IMR-90 (cell line): ENCODE measurements at regions not wholly inside any gene's neighbourhood (a gene's known extent, or its start where the extent isn't known, plus 50 kb on each side); places are given as distances from the start of the nearest gene placed in this dataset.

ENCODE experiments used
- ATAC-seq: fragments of 200-7000 bp; cut with Tn5 transposase; 2 replicates; pipeline ENCODE4 v1.9.1; 2020; ENCODE audit warnings: low read depth, mild to moderate bottlenecking, moderate library complexity
- BruUV-seq: library from RNA; stranded (reverse); fragments of 400-500 nt; replicated peaks from 2 replicates; lab custom pipeline; 2021; lab: Mats Ljungman, UMichigan
- CTCF ChIA-PET: fragments of 300-600 bp; formaldehyde crosslinking; extraction: SDS; loops from one replicate; lab custom pipeline; 2021; ENCODE audit warnings: antibody characterized with exemption; lab: Yijun Ruan, JAX
- POLR2A ChIA-PET: fragments of 300-600 bp; sonication (Branson Sonifier 250); formaldehyde crosslinking; loops from one replicate; lab custom pipeline; 2022; ENCODE audit warnings: antibody characterized with exemption; ENCODE audit not compliant: unreplicated experiment; lab: Charles Lee
- DNase-seq: peaks from one replicate; pipeline ENCODE4 v3.0.0; 2013
- H2AFZ ChIP-seq: replicated peaks from 2 replicates; pipeline ENCODE3; 2013; ENCODE audit warnings: low read length, mild to moderate bottlenecking; ENCODE audit not compliant: poor library complexity
- H2AK5ac ChIP-seq: 2 replicates; pipeline ENCODE4 v1.6.1; 2013; ENCODE audit warnings: low read depth, low read length, inconsistent platforms
- H2AK9ac ChIP-seq: replicated peaks from 2 replicates; pipeline ENCODE3; 2013; ENCODE audit warnings: mild to moderate bottlenecking, low read depth, low read length, moderate library complexity; ENCODE audit not compliant: poor library complexity
- H2BK120ac ChIP-seq: 2 replicates; pipeline ENCODE4 v1.6.1; 2013; ENCODE audit warnings: low read depth, low read length, inconsistent platforms
- H2BK15ac ChIP-seq: 3 replicates; pipeline ENCODE4 v1.6.1; 2013; ENCODE audit warnings: low read depth, low read length, inconsistent platforms
- H2BK20ac ChIP-seq: 2 replicates; pipeline ENCODE4 v1.6.1; 2013; ENCODE audit warnings: low read depth, mild to moderate bottlenecking, inconsistent platforms, low read length, moderate library complexity
- H2BK5ac ChIP-seq: 2 replicates; pipeline ENCODE4 v1.6.1; 2013; ENCODE audit warnings: mild to moderate bottlenecking, low read depth, low read length, inconsistent platforms; ENCODE audit not compliant: poor library complexity, severe bottlenecking
- H3K14ac ChIP-seq: replicated peaks from 2 replicates; pipeline ENCODE4 v1.6.1; 2013; ENCODE audit warnings: low read depth, low read length, inconsistent platforms
- H3K18ac ChIP-seq: 2 replicates; pipeline ENCODE4 v1.6.1; 2013; ENCODE audit warnings: low read depth, low read length, control low read depth
- H3K23ac ChIP-seq: 2 replicates; pipeline ENCODE4 v1.6.1; 2013; ENCODE audit warnings: low read depth, low read length, inconsistent platforms
- H3K27ac ChIP-seq: 2 replicates; pipeline ENCODE4 v1.5.1; 2013; ENCODE audit warnings: mild to moderate bottlenecking, control low read depth, low read length; ENCODE audit not compliant: insufficient read depth
- H3K27me3 ChIP-seq: 2 replicates; pipeline ENCODE4 v1.6.1; 2013; ENCODE audit warnings: low read length; ENCODE audit not compliant: control insufficient read depth, insufficient read depth
- H3K36me3 ChIP-seq: 2 replicates; pipeline ENCODE4 v1.6.1; 2013; ENCODE audit warnings: low read length, mixed read lengths; ENCODE audit not compliant: control insufficient read depth, insufficient read depth
- H3K4ac ChIP-seq: 2 replicates; pipeline ENCODE4 v1.6.1; 2013; ENCODE audit warnings: low read depth, low read length, inconsistent platforms
- H3K4me1 ChIP-seq: 2 replicates; pipeline ENCODE4 v1.6.1; 2013; ENCODE audit warnings: low read length, mixed read lengths; ENCODE audit not compliant: control insufficient read depth, insufficient read depth
- H3K4me2 ChIP-seq: 2 replicates; pipeline ENCODE4 v1.6.1; 2013; ENCODE audit warnings: low read depth, mild to moderate bottlenecking, control low read depth, low read length, moderate library complexity
- H3K4me3 ChIP-seq: 2 replicates; pipeline ENCODE4 v1.5.1; 2013; ENCODE audit warnings: low read depth, mild to moderate bottlenecking, control low read depth, low read length, moderate library complexity; ENCODE audit not compliant: insufficient read depth
- H3K56ac ChIP-seq: 2 replicates; pipeline ENCODE4 v1.6.1; 2013; ENCODE audit warnings: low read length, inconsistent platforms; ENCODE audit not compliant: insufficient read depth; ENCODE audit errors: extremely low read depth
- H3K79me1 ChIP-seq, 2 experiments: 2 replicates each; pipeline ENCODE4 v1.6.1; 2013; ENCODE audit warnings: low read length in 2 of 2, inconsistent platforms in 1 of 2, low read depth in 1 of 2
- H3K9ac ChIP-seq: 2 replicates; pipeline ENCODE4 v1.6.1; 2013; ENCODE audit warnings: low read depth, low read length, control low read depth
- H3K9me1 ChIP-seq: 2 replicates; pipeline ENCODE4 v1.6.1; 2013; ENCODE audit warnings: low read length, inconsistent platforms; ENCODE audit not compliant: insufficient read depth
- H3K9me3 ChIP-seq: 2 replicates; pipeline ENCODE4 v1.6.1; 2013; ENCODE audit warnings: low read length; ENCODE audit not compliant: control insufficient read depth, insufficient read depth
- H4K20me1 ChIP-seq: 2 replicates; pipeline ENCODE4 v1.6.1; 2013; ENCODE audit warnings: low read length, inconsistent platforms; ENCODE audit not compliant: insufficient read depth
- H4K5ac ChIP-seq: 2 replicates; pipeline ENCODE4 v1.6.1; 2013; ENCODE audit warnings: mild to moderate bottlenecking, low read depth, low read length, control low read depth
- H4K8ac ChIP-seq, 2 experiments: 2 replicates each; pipeline ENCODE4 v1.6.1; 2013; ENCODE audit warnings: low read depth in 2 of 2, low read length in 2 of 2, control low read depth in 1 of 2, inconsistent platforms in 1 of 2
- H4K91ac ChIP-seq: 2 replicates; pipeline ENCODE4 v1.6.1; 2013; ENCODE audit warnings: low read depth, low read length, inconsistent platforms; ENCODE audit not compliant: insufficient read depth
- CEBPB ChIP-seq: IDR thresholded peaks from 2 replicates; pipeline ENCODE4 v1.6.1; 2012; ENCODE audit warnings: low read depth, low read length, improper control_type of control experiment
- CTCF ChIP-seq: conservative IDR thresholded peaks from 2 replicates; pipeline ENCODE4 v1.5.1; 2012; ENCODE audit warnings: mild to moderate bottlenecking, low read depth, low read length, improper control_type of control experiment
- MAFK ChIP-seq: IDR thresholded peaks from 2 replicates; pipeline ENCODE4 v1.6.1; 2012; ENCODE audit warnings: low read depth, low read length, improper control_type of control experiment
- MAZ ChIP-seq: IDR thresholded peaks from 2 replicates; pipeline ENCODE4 v1.6.1; 2012; ENCODE audit warnings: low read depth, mild to moderate bottlenecking, low read length, improper control_type of control experiment, moderate library complexity, borderline replicate concordance
- MXI1 ChIP-seq: IDR thresholded peaks from 2 replicates; pipeline ENCODE4 v1.6.1; 2012; ENCODE audit warnings: low read depth, mild to moderate bottlenecking, low read length, moderate library complexity, borderline replicate concordance
- POLR2A ChIP-seq: IDR thresholded peaks from 2 replicates; pipeline ENCODE4 v1.6.1; 2012; ENCODE audit warnings: mild to moderate bottlenecking, low read depth, low read length
- RAD21 ChIP-seq: IDR thresholded peaks from 2 replicates; pipeline ENCODE4 v1.6.1; 2012; ENCODE audit warnings: low read length, improper control_type of control experiment
- RFX5 ChIP-seq: IDR thresholded peaks from 2 replicates; pipeline ENCODE4 v1.8.0; 2012; ENCODE audit warnings: low read depth, mild to moderate bottlenecking, low read length, moderate library complexity
- SMC3 ChIP-seq: fragments of 150-350 bp; IDR thresholded peaks from 2 replicates; pipeline ENCODE4 v1.6.1; 2016; ENCODE audit warnings: low read depth, mild to moderate bottlenecking, antibody characterized with exemption, low read length, moderate library complexity
- WGBS, 2 experiments: methylation state at CpG; one replicate each; pipeline versions ENCODE4 v1.1.5 to v1.1.7; 2013; ENCODE audit warnings: missing lambda C conversion rate in 2 of 2; ENCODE audit not compliant: insufficient read length in 1 of 2; ENCODE audit errors: extremely low coverage in 2 of 2; 5-methylcytosine and 5-hydroxymethylcytosine counted together
- dilution Hi-C: fragments of 300-500 bp; cut with HindIII; formaldehyde crosslinking; loops from one replicate; pipeline ENCODE4 v1.14.3; 2018; ENCODE audit warnings: low sequenced_read_pairs; ENCODE audit not compliant: unreplicated experiment
- in situ Hi-C: fragments of 300-500 bp; cut with MboI; formaldehyde crosslinking; loops from 3 replicates; pipeline ENCODE4 v1.14.3; 2019; ENCODE audit warnings: low sequenced_read_pairs, inconsistent platforms, mixed read lengths
- intact Hi-C: fragments of 100-400 bp; cut with micrococcal nuclease; formaldehyde crosslinking; loops from 2 replicates; pipeline ENCODE4 v1.10.0; 2022
- TF ChIP-seq, protein P1 (sequence below): fragments of 150-350 bp; IDR thresholded peaks from 2 replicates; pipeline ENCODE4 v1.6.1; 2017; ENCODE audit warnings: mild to moderate bottlenecking, antibody characterized with exemption, low read length, low read depth
- TF ChIP-seq, protein P2 (sequence below): fragments of 150-350 bp; IDR thresholded peaks from 2 replicates; pipeline ENCODE4 v1.6.1; 2016; ENCODE audit warnings: low read depth, mild to moderate bottlenecking, low read length, moderate library complexity, borderline replicate concordance

- ATAC-seq (peak; percentile 96), DNase-seq (peak; percentile 69)
- H3K4me3 ChIP-seq, result no peak overlapping the region
- no TSS peak for BruUV-seq
- dilution Hi-C loops (no loop called here), in situ Hi-C loops (loop anchor here (5.0 to 10.0 kb wide), 4 partner anchors 286 to 968 kb away; no protein-coding TSS in a partner anchor), intact Hi-C loops (loop anchor here (1.0 to 10.0 kb wide), 9 partner anchors 108 to 976 kb away; partner anchors contain the start of genes NAMPT and PRKAR2B)
- H3K9me1 ChIP-seq, result no peaks in the 10 kb centered on the region
- H3K79me1 ChIP-seq, result no peaks in the 10 kb centered on the region
- peak overlapping the region; percentile 69; the same call in 1 of the 2 replicates for H2BK120ac ChIP-seq
- peak overlapping the region; percentile 75 for H2BK20ac ChIP-seq
- TF ChIP-seq SMC3, result peak; percentile 94
- no peak for TF ChIP-seq MAZ
- TF ChIP-seq CEBPB, result no peak
- TF ChIP-seq, protein P1, sequence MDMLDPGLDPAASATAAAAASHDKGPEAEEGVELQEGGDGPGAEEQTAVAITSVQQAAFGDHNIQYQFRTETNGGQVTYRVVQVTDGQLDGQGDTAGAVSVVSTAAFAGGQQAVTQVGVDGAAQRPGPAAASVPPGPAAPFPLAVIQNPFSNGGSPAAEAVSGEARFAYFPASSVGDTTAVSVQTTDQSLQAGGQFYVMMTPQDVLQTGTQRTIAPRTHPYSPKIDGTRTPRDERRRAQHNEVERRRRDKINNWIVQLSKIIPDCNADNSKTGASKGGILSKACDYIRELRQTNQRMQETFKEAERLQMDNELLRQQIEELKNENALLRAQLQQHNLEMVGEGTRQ, result 0 out of 2 replicates have a peak, but pooled peaks have one; percentile 14
- TF ChIP-seq MXI1, result 0 out of 2 replicates have a peak, but pooled peaks have one; percentile 43
- peak; percentile 64 for TF ChIP-seq POLR2A
- TF ChIP-seq, protein P2, sequence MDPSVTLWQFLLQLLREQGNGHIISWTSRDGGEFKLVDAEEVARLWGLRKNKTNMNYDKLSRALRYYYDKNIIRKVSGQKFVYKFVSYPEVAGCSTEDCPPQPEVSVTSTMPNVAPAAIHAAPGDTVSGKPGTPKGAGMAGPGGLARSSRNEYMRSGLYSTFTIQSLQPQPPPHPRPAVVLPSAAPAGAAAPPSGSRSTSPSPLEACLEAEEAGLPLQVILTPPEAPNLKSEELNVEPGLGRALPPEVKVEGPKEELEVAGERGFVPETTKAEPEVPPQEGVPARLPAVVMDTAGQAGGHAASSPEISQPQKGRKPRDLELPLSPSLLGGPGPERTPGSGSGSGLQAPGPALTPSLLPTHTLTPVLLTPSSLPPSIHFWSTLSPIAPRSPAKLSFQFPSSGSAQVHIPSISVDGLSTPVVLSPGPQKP, result no peak
- TF ChIP-seq CTCF, result peak; percentile 98
- TF ChIP-seq RAD21, result peak; percentile 99
- no peak for TF ChIP-seq MAFK
- TF ChIP-seq RFX5, result no peak
- POLR2A ChIA-PET, result interaction anchor here (0.6 kb wide), 1 partner anchor 558 kb away, joined by 3 read pairs; no protein-coding TSS in a partner anchor
- H2BK5ac ChIP-seq, result no peak overlapping the region
- 0 out of 2 replicates have a peak overlapping the region, but pooled peaks have one; percentile 25 for H3K14ac ChIP-seq
- no peaks in the 10 kb centered on the region for H4K20me1 ChIP-seq
- H3K36me3 ChIP-seq, result no peaks in the 10 kb centered on the region
- H4K8ac ChIP-seq, result peak overlapping the region in 1 of 2 experiments; percentile 61; a peak in 1 of 4 replicates
- H2AK9ac ChIP-seq, result no peak overlapping the region
- H4K91ac ChIP-seq, result no peak overlapping the region
- CTCF ChIA-PET, result interaction anchor here (0.5 to 2.8 kb wide), 26 partner anchors 8 to 591 kb away, joined by 3 to 34 read pairs (median 4); partner anchors contain the start of gene CCDC71L
- no peak overlapping the region for H3K27ac ChIP-seq
- H3K9ac ChIP-seq, result no peak overlapping the region
- WGBS, 2 experiments, result 0% methylated on average over 1 of the region's 11 CpGs; no CpG with 5 or more reads in 1 of the 2 experiments
- no peak overlapping the region for H3K23ac ChIP-seq
- peaks cover 1% of the 10 kb centered on the region; the same call in 1 of the 2 replicates for H3K27me3 ChIP-seq
- peaks cover 5% of the 10 kb centered on the region; the same call in 1 of the 2 replicates for H3K4me1 ChIP-seq
- peak overlapping the region; percentile 80 for H2AFZ ChIP-seq
- H3K18ac ChIP-seq, result peak overlapping the region; percentile 25; the same call in 1 of the 2 replicates
- no peak overlapping the region for H3K4me2 ChIP-seq
- no peaks in the 10 kb centered on the region for H3K9me3 ChIP-seq
- H3K56ac ChIP-seq, result no peak overlapping the region
- H4K5ac ChIP-seq, result no peak overlapping the region; the same call in 1 of the 2 replicates
- H3K4ac ChIP-seq, result no peak overlapping the region
- 0 out of 2 replicates have a peak overlapping the region, but pooled peaks have one; percentile 61 for H2AK5ac ChIP-seq
- no peak overlapping the region; the same call in 2 of the 3 replicates for H2BK15ac ChIP-seq
These were observed 64.5 kb upstream of the SYPL1 start for GRCh38 chr7:106176414-106177299.
